ENCODE measurements at regions not wholly inside any gene's neighbourhood (a gene's known extent, or its start where the extent isn't known, plus 50 kb on each side); places are given as distances from the start of the nearest gene placed in this dataset.
A peak's percentile ranks its signal among the peaks of the same experiment; 100 is the strongest.

DNA sequence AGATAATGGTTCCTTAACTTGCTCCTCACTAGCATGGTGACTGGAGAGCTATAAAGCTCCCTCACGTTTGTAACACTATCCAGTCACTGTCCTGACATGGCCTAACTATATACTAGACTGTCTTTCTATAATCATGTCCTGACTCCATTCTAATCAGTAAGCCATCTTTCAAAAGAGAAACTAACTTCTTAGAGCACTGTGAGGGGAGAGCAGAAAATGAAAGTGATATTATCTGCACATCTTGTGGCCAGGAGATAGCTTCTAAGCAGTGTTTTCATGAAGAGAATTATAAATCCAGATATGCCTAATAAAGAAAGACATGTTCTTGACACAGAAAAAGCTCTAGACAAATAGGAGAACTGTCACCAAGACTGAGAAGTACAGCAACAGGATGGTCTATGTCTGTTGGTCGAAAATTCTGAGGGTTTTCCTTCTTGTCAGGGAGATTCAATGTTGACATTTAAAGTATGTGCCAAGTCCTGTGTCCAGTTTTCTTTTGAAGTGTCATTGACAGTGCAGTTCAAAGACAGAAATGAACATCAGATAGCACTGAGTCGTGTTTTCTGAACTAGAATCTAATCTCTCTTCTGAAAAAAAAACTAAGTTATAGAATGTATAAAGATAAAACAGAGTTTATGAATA lies 230.6 kb upstream of the PEX5L start:
- H2AFZ ChIP-seq, result 0 out of 2 replicates have a peak overlapping the region, but pooled peaks have one; percentile 43
- no peaks in the 10 kb centered on the region for H4K20me1 ChIP-seq (ENCODE audit: insufficient read depth)
- in situ Hi-C loops (cut with MboI), result no loop called here
- no peaks in the 10 kb centered on the region for H3K9me3 ChIP-seq (ENCODE audit: low read depth)
- H3K27me3 ChIP-seq (replicated peaks; ENCODE audit: insufficient read depth), result no peaks in the 10 kb centered on the region
- 0 out of 2 replicates have a peak, but pooled peaks cover 6% of the 10 kb centered on the region for H3F3A ChIP-seq (ENCODE audit: insufficient read depth)
- H3K9me2 ChIP-seq (ENCODE audit: insufficient read depth), result no peaks in the 10 kb centered on the region
- no peak for TF ChIP-seq EZH2 (IDR thresholded peaks at IDR 0.05; ENCODE audit: insufficient read depth, poor library complexity, severe bottlenecking)
- no peak for TF ChIP-seq EZH2phosphoT487 (IDR thresholded peaks at IDR 0.05; ENCODE audit: insufficient read depth, low read depth)
- H3K4me1 ChIP-seq (ENCODE audit: insufficient read depth), result peaks cover 8% of the 10 kb centered on the region; the same call in 1 of the 2 replicates
- WGBS, 2 experiments (ENCODE audit: low coverage in 1 of 2, low lambda C conversion rate in 2 of 2, missing lambda C conversion rate in 2 of 2), result 7 to 8% methylated on average over 3 of the region's 3 CpGs
- H3K4me2 ChIP-seq (ENCODE audit: unreplicated experiment), result no peak overlapping the region
- no peak overlapping the region for H3K27ac ChIP-seq
- no peak for DNase-seq
- no peaks in the 10 kb centered on the region for H3K36me3 ChIP-seq (ENCODE audit: low read depth)
- H3K9ac ChIP-seq, result no peak overlapping the region
- H3K4me3 ChIP-seq, result no peak overlapping the region
- H3K79me2 ChIP-seq (ENCODE audit: insufficient read depth), result no peaks in the 10 kb centered on the region

DNA sequence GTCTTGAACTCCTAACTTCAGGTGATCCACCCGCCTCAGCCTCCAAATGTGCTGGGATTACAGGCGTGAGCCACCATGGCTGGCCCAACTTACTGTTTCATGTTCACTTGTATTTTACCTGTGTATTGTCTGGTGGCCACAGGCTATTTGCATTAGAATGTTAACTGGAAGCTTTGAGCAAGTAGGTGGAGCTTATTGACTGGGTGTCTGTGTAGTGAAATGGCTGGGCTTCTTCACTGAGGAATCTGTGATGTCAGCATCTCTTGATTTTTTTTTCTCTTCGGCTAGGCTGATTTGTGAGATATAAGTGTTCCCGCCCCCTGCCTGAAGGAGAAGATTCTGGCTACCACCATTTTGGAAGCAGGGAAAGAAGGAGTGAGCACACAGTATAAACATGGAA lies 237.8 kb upstream of the PEX5L start:
- Histone ChIP-seq H3K9me3 (ENCODE audit: low read depth) (peaks cover 3% of the 10 kb centered on the region), H3F3A (ENCODE audit: insufficient read depth) (no peaks in the 10 kb centered on the region), H3K79me2 (ENCODE audit: insufficient read depth) (no peaks in the 10 kb centered on the region), H3K9me2 (ENCODE audit: insufficient read depth) (no peaks in the 10 kb centered on the region), H3K4me2 (ENCODE audit: unreplicated experiment) (no peak overlapping the region), H3K27ac (no peak overlapping the region), H4K20me1 (ENCODE audit: insufficient read depth) (no peaks in the 10 kb centered on the region), H3K9ac (no peak overlapping the region), H2AFZ (no peak overlapping the region), H3K36me3 (ENCODE audit: low read depth) (no peaks in the 10 kb centered on the region), H3K27me3 (replicated peaks; ENCODE audit: insufficient read depth) (no peaks in the 10 kb centered on the region), H3K4me3 (no peak overlapping the region), H3K4me1 (ENCODE audit: insufficient read depth) (peaks cover 12% of the 10 kb centered on the region)
- DNase-seq, result no peak
- 35 to 41% methylated on average over 4 of the region's 4 CpGs for WGBS, 2 experiments (ENCODE audit: low coverage in 1 of 2, low lambda C conversion rate in 2 of 2, missing lambda C conversion rate in 2 of 2)
- TF ChIP-seq EZH2phosphoT487 (IDR thresholded peaks at IDR 0.05; ENCODE audit: insufficient read depth, low read depth), result no peak
- TF ChIP-seq EZH2 (IDR thresholded peaks at IDR 0.05; ENCODE audit: insufficient read depth, poor library complexity, severe bottlenecking), result no peak
- in situ Hi-C loops (cut with MboI), result no loop called here

DNA sequence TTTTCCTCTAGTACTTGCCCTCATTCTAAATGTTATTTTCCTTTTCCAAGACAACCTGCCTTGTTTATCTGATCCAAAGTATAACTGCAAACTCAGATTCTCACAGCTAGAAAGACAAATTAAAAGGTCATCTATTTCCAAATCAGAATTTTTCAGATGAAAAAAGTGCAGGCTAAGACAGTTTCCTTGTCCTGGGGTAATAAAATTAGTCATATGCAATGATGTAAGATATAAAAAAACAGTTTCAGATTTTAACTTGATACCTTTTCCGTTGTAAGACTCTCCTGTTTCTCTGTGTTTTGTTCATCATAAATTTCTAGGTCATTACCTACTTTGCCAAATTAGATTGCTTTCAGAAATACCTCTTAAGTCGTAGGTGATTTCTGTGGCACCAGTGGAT lies 238.4 kb upstream of the PEX5L start:
- Histone ChIP-seq H3K9ac (no peak overlapping the region), H3K27me3 (replicated peaks; ENCODE audit: insufficient read depth) (no peaks in the 10 kb centered on the region), H3K4me3 (no peak overlapping the region), H3K27ac (no peak overlapping the region), H3K9me2 (ENCODE audit: insufficient read depth) (no peaks in the 10 kb centered on the region), H3K9me3 (ENCODE audit: low read depth) (peaks cover 3% of the 10 kb centered on the region), H3K79me2 (ENCODE audit: insufficient read depth) (no peaks in the 10 kb centered on the region), H3K4me1 (ENCODE audit: insufficient read depth) (peaks cover 12% of the 10 kb centered on the region), H2AFZ (no peak overlapping the region), H3F3A (ENCODE audit: insufficient read depth) (no peaks in the 10 kb centered on the region), H3K36me3 (ENCODE audit: low read depth) (no peaks in the 10 kb centered on the region), H4K20me1 (ENCODE audit: insufficient read depth) (no peaks in the 10 kb centered on the region), H3K4me2 (ENCODE audit: unreplicated experiment) (no peak overlapping the region)
- peak; percentile 26 for DNase-seq
- in situ Hi-C loops (cut with MboI), result no loop called here
- 6 to 11% methylated on average over 2 of the region's 2 CpGs for WGBS, 2 experiments (ENCODE audit: low coverage in 1 of 2, low lambda C conversion rate in 2 of 2, missing lambda C conversion rate in 2 of 2)
- TF ChIP-seq EZH2phosphoT487 (IDR thresholded peaks at IDR 0.05; ENCODE audit: insufficient read depth, low read depth) (no peak), EZH2 (IDR thresholded peaks at IDR 0.05; ENCODE audit: insufficient read depth, poor library complexity, severe bottlenecking) (no peak)

DNA sequence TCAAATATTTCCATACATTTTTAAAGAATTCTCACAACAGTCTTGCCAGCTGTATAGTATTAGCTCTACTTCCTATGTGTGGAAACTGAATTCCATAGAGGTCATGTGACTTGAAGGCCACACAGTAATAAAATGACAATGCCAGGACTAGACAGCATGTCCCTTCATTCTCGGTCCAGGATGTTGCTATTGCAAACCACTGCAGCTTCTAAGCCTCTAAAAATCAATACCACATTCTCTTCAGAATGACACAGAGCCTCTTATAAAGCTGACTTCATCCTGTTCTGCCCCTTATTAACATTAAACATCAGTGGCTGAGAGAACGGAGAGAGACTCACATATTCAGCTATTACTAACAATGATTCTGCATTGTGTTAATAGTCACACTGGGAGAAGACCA lies 240.3 kb upstream of the PEX5L start:
- Histone ChIP-seq H3K9ac (no peak overlapping the region), H3K9me2 (ENCODE audit: insufficient read depth) (no peaks in the 10 kb centered on the region), H3F3A (ENCODE audit: insufficient read depth) (no peaks in the 10 kb centered on the region), H3K27me3 (replicated peaks; ENCODE audit: insufficient read depth) (no peaks in the 10 kb centered on the region), H2AFZ (no peak overlapping the region), H3K4me1 (ENCODE audit: insufficient read depth) (peaks cover 12% of the 10 kb centered on the region), H3K79me2 (ENCODE audit: insufficient read depth) (no peaks in the 10 kb centered on the region), H3K4me2 (ENCODE audit: unreplicated experiment) (no peak overlapping the region), H3K36me3 (ENCODE audit: low read depth) (no peaks in the 10 kb centered on the region), H3K4me3 (no peak overlapping the region), H3K27ac (peak overlapping the region; percentile 54), H4K20me1 (ENCODE audit: insufficient read depth) (no peaks in the 10 kb centered on the region), H3K9me3 (ENCODE audit: low read depth) (peaks cover 3% of the 10 kb centered on the region)
- peak; percentile 66 for DNase-seq
- no peak for TF ChIP-seq EZH2phosphoT487 (IDR thresholded peaks at IDR 0.05; ENCODE audit: insufficient read depth, low read depth)
- no peak for TF ChIP-seq EZH2 (IDR thresholded peaks at IDR 0.05; ENCODE audit: insufficient read depth, poor library complexity, severe bottlenecking)
- WGBS, 2 experiments (ENCODE audit: low coverage in 1 of 2, low lambda C conversion rate in 2 of 2, missing lambda C conversion rate in 2 of 2), result 0 to 2% methylated on average over 2 of the region's 2 CpGs
- in situ Hi-C loops (cut with MboI), result no loop called here
